Smooth muscle cell (in vitro differentiated cells): ENCODE measurements at regions not wholly inside any gene's neighbourhood (a gene's known extent, or its start where the extent isn't known, plus 50 kb on each side); places are given as distances from the start of the nearest gene placed in this dataset.

Experiments used
- DNase-seq: peaks from one replicate; lab custom pipeline; 2025; ENCODE audit not compliant: unreplicated experiment; lab: John Stamatoyannopoulos, UW
- H2AFZ ChIP-seq: fragments of 200-600 bp; sonication (generic); 2 replicates; pipeline ENCODE4 v1.6.0; 2016; ENCODE audit warnings: antibody characterized with exemption, low read depth, mild to moderate bottlenecking
- H3F3A ChIP-seq: fragments of 200-600 bp; sonication (generic); 2 replicates; pipeline ENCODE4 v1.6.0; 2017; ENCODE audit warnings: antibody characterized with exemption, low read depth
- H3K27ac ChIP-seq: fragments of 200-600 bp; sonication (generic); 2 replicates; pipeline ENCODE4 v1.5.1; 2016; ENCODE audit warnings: low read depth, mild to moderate bottlenecking
- H3K27me3 ChIP-seq: fragments of 200-600 bp; sonication (generic); 2 replicates; pipeline ENCODE4 v1.6.1; 2016; ENCODE audit warnings: low read depth, mild to moderate bottlenecking
- H3K36me3 ChIP-seq: fragments of 200-600 bp; sonication (generic); 2 replicates; pipeline ENCODE4 v1.5.1; 2016; ENCODE audit warnings: low read depth
- H3K4me1 ChIP-seq: fragments of 200-600 bp; sonication (generic); 2 replicates; pipeline ENCODE4 v1.5.1; 2016; ENCODE audit warnings: low read depth
- H3K4me2 ChIP-seq: fragments of 200-600 bp; sonication (generic); 2 replicates; pipeline ENCODE4 v1.6.0; 2016; ENCODE audit warnings: mild to moderate bottlenecking
- H3K4me3 ChIP-seq: fragments of 200-600 bp; sonication (generic); 2 replicates; pipeline ENCODE4 v1.5.1; 2016; ENCODE audit warnings: mild to moderate bottlenecking
- H3K79me2 ChIP-seq: fragments of 200-600 bp; sonication (generic); 2 replicates; pipeline ENCODE4 v1.6.0; 2016; ENCODE audit warnings: low read depth, mild to moderate bottlenecking
- H3K9ac ChIP-seq: fragments of 200-600 bp; sonication (generic); 2 replicates; pipeline ENCODE4 v1.6.0; 2016; ENCODE audit warnings: low read depth
- H3K9me3 ChIP-seq: fragments of 200-600 bp; sonication (generic); replicated peaks from 2 replicates; pipeline ENCODE4 v1.5.1; 2016; ENCODE audit warnings: low read depth
- H4K20me1 ChIP-seq: fragments of 200-600 bp; sonication (generic); 2 replicates; pipeline ENCODE4 v1.6.0; 2016; ENCODE audit warnings: low read depth
- WGBS: methylation state at CpG from one replicate; pipeline ENCODE4 v1.1.7; 2016; ENCODE audit warnings: low lambda C conversion rate; 5-methylcytosine and 5-hydroxymethylcytosine counted together
- TF ChIP-seq, protein P1 (sequence below): fragments of 200-600 bp; sonication (generic); IDR thresholded peaks from 2 replicates; pipeline ENCODE4 v1.5.1; 2017; ENCODE audit warnings: borderline replicate concordance, mild to moderate bottlenecking, antibody characterized with exemption; ENCODE audit not compliant: insufficient read depth, poor library complexity, severe bottlenecking

DNA sequence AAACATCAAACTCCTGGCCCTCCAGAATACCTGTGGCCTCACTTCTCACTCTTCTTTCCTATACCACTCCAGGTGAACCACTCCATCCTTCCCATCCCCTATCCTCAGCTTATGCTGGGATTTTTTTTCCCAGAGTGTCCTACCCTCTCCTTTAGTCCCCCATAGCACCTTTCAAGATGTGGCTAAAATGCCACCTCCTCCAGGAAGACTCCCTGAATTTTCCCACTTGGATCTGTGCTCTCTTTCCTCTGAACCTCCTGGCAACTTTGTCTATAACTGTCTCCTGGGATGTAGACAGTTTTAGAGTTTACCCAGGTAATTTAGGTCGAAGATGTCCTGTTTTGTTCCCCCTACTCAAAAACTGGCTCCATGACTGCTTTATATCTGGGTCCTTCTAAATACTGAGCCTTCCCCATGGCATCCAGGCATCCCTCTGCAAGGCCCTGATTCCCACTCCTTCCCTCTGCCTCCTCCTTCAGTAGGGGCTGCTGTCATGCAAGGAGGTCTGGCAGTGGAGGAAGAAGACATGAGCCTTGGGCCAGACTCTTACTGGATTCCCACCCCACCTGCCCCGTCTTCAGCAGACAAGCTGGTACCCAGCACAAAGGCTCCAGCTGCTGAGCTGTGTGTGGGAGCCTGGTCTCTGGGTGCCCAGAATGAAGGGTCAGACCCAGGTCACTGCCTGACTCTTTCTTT, 161.5 kb downstream of the SMAD6 start:
- H4K20me1 ChIP-seq, result no peaks in the 10 kb centered on the region
- no peak overlapping the region for H2AFZ ChIP-seq
- H3K9me3 ChIP-seq, result no peaks in the 10 kb centered on the region
- H3K9ac ChIP-seq, result no peak overlapping the region
- no peaks in the 10 kb centered on the region for H3F3A ChIP-seq
- no peaks in the 10 kb centered on the region for H3K79me2 ChIP-seq
- H3K27me3 ChIP-seq, result no peaks in the 10 kb centered on the region
- no peak overlapping the region for H3K4me2 ChIP-seq
- WGBS, result 88% methylated on average over 2 of the region's 2 CpGs
- TF ChIP-seq, protein P1, sequence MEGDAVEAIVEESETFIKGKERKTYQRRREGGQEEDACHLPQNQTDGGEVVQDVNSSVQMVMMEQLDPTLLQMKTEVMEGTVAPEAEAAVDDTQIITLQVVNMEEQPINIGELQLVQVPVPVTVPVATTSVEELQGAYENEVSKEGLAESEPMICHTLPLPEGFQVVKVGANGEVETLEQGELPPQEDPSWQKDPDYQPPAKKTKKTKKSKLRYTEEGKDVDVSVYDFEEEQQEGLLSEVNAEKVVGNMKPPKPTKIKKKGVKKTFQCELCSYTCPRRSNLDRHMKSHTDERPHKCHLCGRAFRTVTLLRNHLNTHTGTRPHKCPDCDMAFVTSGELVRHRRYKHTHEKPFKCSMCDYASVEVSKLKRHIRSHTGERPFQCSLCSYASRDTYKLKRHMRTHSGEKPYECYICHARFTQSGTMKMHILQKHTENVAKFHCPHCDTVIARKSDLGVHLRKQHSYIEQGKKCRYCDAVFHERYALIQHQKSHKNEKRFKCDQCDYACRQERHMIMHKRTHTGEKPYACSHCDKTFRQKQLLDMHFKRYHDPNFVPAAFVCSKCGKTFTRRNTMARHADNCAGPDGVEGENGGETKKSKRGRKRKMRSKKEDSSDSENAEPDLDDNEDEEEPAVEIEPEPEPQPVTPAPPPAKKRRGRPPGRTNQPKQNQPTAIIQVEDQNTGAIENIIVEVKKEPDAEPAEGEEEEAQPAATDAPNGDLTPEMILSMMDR, result no peak
- H3K4me1 ChIP-seq, result no peaks in the 10 kb centered on the region
- H3K4me3 ChIP-seq, result no peak overlapping the region
- H3K36me3 ChIP-seq, result no peaks in the 10 kb centered on the region
- no peak for DNase-seq
- H3K27ac ChIP-seq, result no peak overlapping the region

DNA sequence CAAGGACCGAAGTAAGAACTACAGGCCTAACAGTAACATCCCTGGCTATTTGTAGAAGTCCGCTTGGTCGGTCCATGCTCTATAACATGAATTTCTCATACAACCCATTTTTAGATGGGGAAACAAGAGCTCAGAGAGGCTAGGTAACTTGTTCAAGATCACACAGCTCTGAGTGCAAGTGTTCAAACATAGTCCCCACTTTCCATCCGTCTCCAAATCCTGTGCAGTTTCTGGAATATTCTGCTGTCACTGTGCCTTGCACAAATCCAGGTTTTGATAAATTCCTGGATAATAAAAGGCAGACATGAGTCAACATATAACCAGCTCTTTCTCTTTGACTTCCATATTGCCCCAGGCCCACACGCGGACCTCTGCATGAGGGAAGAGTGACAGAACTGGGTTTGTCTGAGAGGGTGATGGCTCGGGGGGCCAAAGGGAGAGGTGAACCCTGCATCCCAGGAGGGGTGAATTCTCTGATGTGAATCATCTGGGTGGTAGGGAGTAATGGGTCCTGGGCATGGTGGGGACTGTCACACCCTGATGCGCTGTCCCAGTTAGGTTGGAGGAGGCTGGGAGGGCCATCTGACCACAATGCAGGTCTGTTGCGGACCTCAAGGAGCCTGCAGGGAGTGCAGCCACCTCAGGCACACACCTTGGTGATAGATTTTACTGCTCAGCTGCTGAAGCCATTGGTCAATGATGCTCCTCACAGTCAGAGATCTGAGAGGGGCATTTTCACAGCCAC, 162.2 kb downstream of the SMAD6 start:
- H3K4me3 ChIP-seq, result no peak overlapping the region
- H3K4me2 ChIP-seq, result no peak overlapping the region
- no peak overlapping the region for H2AFZ ChIP-seq
- no peaks in the 10 kb centered on the region for H3K27me3 ChIP-seq
- WGBS, result 97% methylated on average over 9 of the region's 9 CpGs
- no peaks in the 10 kb centered on the region for H3K4me1 ChIP-seq
- no peak for DNase-seq
- no peaks in the 10 kb centered on the region for H3K79me2 ChIP-seq
- no peaks in the 10 kb centered on the region for H3K9me3 ChIP-seq
- H4K20me1 ChIP-seq, result no peaks in the 10 kb centered on the region
- H3K27ac ChIP-seq, result no peak overlapping the region
- no peaks in the 10 kb centered on the region for H3K36me3 ChIP-seq
- no peaks in the 10 kb centered on the region for H3F3A ChIP-seq
- H3K9ac ChIP-seq, result no peak overlapping the region
- TF ChIP-seq, protein P1, result no peak

DNA sequence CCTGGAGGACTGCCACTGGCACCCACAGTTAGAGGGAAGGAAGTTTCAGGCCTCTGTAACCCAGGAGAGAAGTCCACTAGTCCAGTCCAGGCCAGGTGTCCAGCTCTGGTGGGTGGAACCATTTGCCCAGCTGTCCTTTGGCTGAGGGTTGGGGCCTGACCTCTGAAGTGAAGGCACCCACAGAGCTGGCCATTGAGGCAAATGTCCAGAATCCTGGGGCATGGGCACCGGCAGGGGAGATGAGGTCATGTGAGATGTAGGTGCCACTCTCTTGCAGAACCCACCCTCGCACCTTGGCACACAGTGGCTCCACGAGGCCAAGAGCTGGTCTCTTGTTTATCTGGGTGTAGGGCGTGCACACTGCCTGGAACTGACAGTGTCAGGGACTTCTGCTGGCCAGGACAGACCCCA, 162.8 kb downstream of the SMAD6 start:
- H2AFZ ChIP-seq, result no peak overlapping the region
- 94% methylated on average over 4 of the region's 4 CpGs for WGBS
- no peak overlapping the region for H3K9ac ChIP-seq
- H3K27ac ChIP-seq, result no peak overlapping the region
- H3K4me2 ChIP-seq, result no peak overlapping the region
- no peaks in the 10 kb centered on the region for H3K79me2 ChIP-seq
- H3F3A ChIP-seq, result no peaks in the 10 kb centered on the region
- no peaks in the 10 kb centered on the region for H3K36me3 ChIP-seq
- no peaks in the 10 kb centered on the region for H3K27me3 ChIP-seq
- TF ChIP-seq, protein P1, result no peak
- no peak for DNase-seq
- H3K9me3 ChIP-seq, result no peaks in the 10 kb centered on the region
- no peaks in the 10 kb centered on the region for H4K20me1 ChIP-seq
- no peak overlapping the region for H3K4me3 ChIP-seq
- no peaks in the 10 kb centered on the region for H3K4me1 ChIP-seq
